ENCODE measurements at regions not wholly inside any gene's neighbourhood (a gene's known extent, or its start where the extent isn't known, plus 50 kb on each side); places are given as distances from the start of the nearest gene placed in this dataset.

- Histone ChIP-seq H3K9me3 (no peaks in the 10 kb centered on the region), H3K27ac (ENCODE audit: low read depth in 2 of 2, low read length in 1 of 2) (no peak overlapping the region), H3K4me3 (ENCODE audit: low read depth in 2 of 2, low read length in 1 of 2) (no peak overlapping the region), H4K20me1 (ENCODE audit: insufficient read depth) (no peaks in the 10 kb centered on the region), H3K4me2 (no peak overlapping the region), H3K4me1 (ENCODE audit: control insufficient read depth in 1 of 2, insufficient read depth in 2 of 2, low read depth in 1 of 2, low read length in 1 of 2) (no peaks in the 10 kb centered on the region), H3F3A (replicated peaks; ENCODE audit: insufficient read depth) (no peaks in the 10 kb centered on the region), H3K27me3 (ENCODE audit: insufficient read depth) (no peaks in the 10 kb centered on the region), H3K79me2 (ENCODE audit: insufficient read depth) (no peaks in the 10 kb centered on the region), H3K9ac (no peak overlapping the region), H3K36me3 (replicated peaks in 1 of 2; ENCODE audit: control insufficient read depth in 1 of 2, insufficient read depth in 2 of 2, low read length in 1 of 2) (no peaks in the 10 kb centered on the region), H2AFZ (ENCODE audit: low read depth) (no peak overlapping the region), H3K9me2 (no peaks in the 10 kb centered on the region)
- TF ChIP-seq FOXJ3 (CRISPR knock-in tag; IDR thresholded peaks at IDR 0.05): no peak
- DNase-seq: no peak
- POLR2A ChIA-PET: no interaction called here
- 0% methylated on average over 2 of the region's 2 CpGs for WGBS (ENCODE audit: low lambda C conversion rate)
- CTCF ChIA-PET: no interaction called here
Observed at GRCh38 chr5:3424946-3425345, 170.7 kb upstream of the IRX1 start.

GRCh38 chr5:3417376-3417943, 178.2 kb upstream of the IRX1 start:
- WGBS (ENCODE audit: low lambda C conversion rate): 8% methylated on average over 11 of the region's 17 CpGs

More at GRCh38 chr5:3417376-3417943, 178.2 kb upstream of the IRX1 start:
- Histone ChIP-seq H3K9me2 (no peaks in the 10 kb centered on the region), H3K4me3 (ENCODE audit: low read depth in 2 of 2, low read length in 1 of 2) (no peak overlapping the region), H3K4me2 (no peak overlapping the region), H3F3A (replicated peaks; ENCODE audit: insufficient read depth) (no peaks in the 10 kb centered on the region), H3K9ac (no peak overlapping the region), H3K9me3 (no peaks in the 10 kb centered on the region), H3K27ac (ENCODE audit: low read depth in 2 of 2, low read length in 1 of 2) (no peak overlapping the region), H4K20me1 (ENCODE audit: insufficient read depth) (no peaks in the 10 kb centered on the region), H3K27me3 (ENCODE audit: insufficient read depth) (no peaks in the 10 kb centered on the region), H2AFZ (ENCODE audit: low read depth) (no peak overlapping the region), H3K36me3 (replicated peaks in 1 of 2; ENCODE audit: control insufficient read depth in 1 of 2, insufficient read depth in 2 of 2, low read length in 1 of 2) (no peaks in the 10 kb centered on the region), H3K4me1 (ENCODE audit: control insufficient read depth in 1 of 2, insufficient read depth in 2 of 2, low read depth in 1 of 2, low read length in 1 of 2) (no peaks in the 10 kb centered on the region), H3K79me2 (ENCODE audit: insufficient read depth) (no peaks in the 10 kb centered on the region)
- no peak for DNase-seq
- ChIA-PET CTCF (no interaction called here), POLR2A (no interaction called here)
- no peak for TF ChIP-seq RXRA (IDR thresholded peaks at IDR 0.05; ENCODE audit: borderline replicate concordance, low read depth)
- TF ChIP-seq YY1 (IDR thresholded peaks at IDR 0.05; ENCODE audit: low read depth): no peak
- TF ChIP-seq CTCF (IDR thresholded peaks at IDR 0.05): no peak
- TF ChIP-seq EZH2phosphoT487 (IDR thresholded peaks at IDR 0.05; ENCODE audit: borderline replicate concordance, low read depth): no peak
- no peak for TF ChIP-seq GABPA (IDR thresholded peaks at IDR 0.05; ENCODE audit: low read depth)
- no peak for TF ChIP-seq RAD21 (IDR thresholded peaks at IDR 0.05; ENCODE audit: low read length)
- no peak for TF ChIP-seq SMC3 (IDR thresholded peaks at IDR 0.05; ENCODE audit: low read depth, low read length)
- TF ChIP-seq ZBTB33 (IDR thresholded peaks at IDR 0.05; ENCODE audit: borderline replicate concordance, low read depth): no peak
- TF ChIP-seq FOSL2 (IDR thresholded peaks at IDR 0.05; ENCODE audit: borderline replicate concordance, low read depth): no peak
- no peak for TF ChIP-seq FOXJ3 (CRISPR knock-in tag; IDR thresholded peaks at IDR 0.05)
- TF ChIP-seq USF1 (IDR thresholded peaks at IDR 0.05; ENCODE audit: borderline replicate concordance, low read depth): no peak
- no peak for TF ChIP-seq ELF1 (IDR thresholded peaks at IDR 0.05)
- no peak for TF ChIP-seq PBX3 (IDR thresholded peaks at IDR 0.05)
